ENCODE measurements at regions not wholly inside any gene's neighbourhood (a gene's known extent, or its start where the extent isn't known, plus 50 kb on each side); places are given as distances from the start of the nearest gene placed in this dataset.
"Not testable (repeated sequence)": the region's sequence is repeated elsewhere in the genome, so short reads cannot be mapped to it uniquely, and the experiment has no call there.

DNA sequence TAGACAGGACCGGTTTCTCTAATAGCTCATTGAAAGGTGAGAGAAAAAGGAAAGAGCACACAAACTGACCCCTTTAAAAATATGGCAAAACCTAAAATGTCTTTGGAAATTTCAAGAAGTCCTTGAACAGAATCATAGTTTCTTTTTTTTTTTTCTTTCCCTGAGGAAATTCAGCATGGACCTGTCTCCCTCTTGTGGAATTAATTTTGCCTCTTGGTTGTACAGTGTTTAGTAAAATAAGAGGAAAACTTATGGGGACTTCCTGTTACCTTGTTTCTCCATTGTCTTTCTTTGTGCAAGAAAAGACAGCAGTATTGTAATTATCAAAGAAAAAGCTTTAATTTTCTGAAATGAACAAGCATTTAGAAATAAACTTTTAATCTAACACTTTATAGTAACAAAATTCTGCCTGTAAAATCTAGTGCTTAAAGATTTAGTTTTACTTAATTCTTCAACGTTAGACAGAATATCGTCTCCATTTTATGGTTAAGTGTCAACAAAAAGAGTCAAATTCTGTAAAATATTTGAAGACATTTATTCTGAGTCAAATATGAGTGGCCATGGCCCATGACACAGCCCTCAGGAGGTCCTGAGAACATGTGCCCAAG lies 176.3 kb upstream of the NABP1 start:
- Mint-ChIP-seq H3K27me3 (peaks cover 4% of the 10 kb centered on the region), H3K27ac (no peak overlapping the region), H3K4me1 (no peaks in the 10 kb centered on the region), H3K9me3 (no peaks in the 10 kb centered on the region), H3K4me3 (no peak overlapping the region), H3K36me3 (ENCODE audit: low read depth) (no peaks in the 10 kb centered on the region)
- ATAC-seq, result no peak
- no peak for DNase-seq

DNA sequence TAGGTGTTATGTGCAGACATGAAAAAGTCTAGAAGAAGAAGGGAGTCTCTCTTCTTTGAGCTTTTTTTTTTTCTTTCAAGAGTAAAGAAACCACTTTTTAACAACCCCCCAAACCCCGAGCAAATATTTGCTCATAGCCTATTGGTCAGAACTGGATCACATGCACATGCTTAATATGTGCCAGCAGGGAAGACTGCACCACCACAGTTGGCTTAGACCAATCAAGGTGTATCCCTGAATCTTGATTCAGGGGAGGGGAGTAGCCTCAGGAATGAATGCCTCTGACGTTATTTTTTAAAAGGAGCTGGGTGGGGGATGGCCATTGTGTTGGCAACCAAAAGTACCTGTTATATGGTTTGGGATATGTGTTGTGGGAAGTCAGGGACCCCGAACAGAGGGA lies 171.4 kb upstream of the NABP1 start:
- no peaks in the 10 kb centered on the region for H3K4me1 Mint-ChIP-seq
- no peak overlapping the region for H3K4me3 Mint-ChIP-seq
- ATAC-seq (no peak), DNase-seq (no peak)
- no peak overlapping the region for H3K27ac Mint-ChIP-seq
- H3K27me3 Mint-ChIP-seq, result peaks cover 2% of the 10 kb centered on the region
- H3K36me3 Mint-ChIP-seq (ENCODE audit: low read depth), result no peaks in the 10 kb centered on the region
- H3K9me3 Mint-ChIP-seq, result no peaks in the 10 kb centered on the region

DNA sequence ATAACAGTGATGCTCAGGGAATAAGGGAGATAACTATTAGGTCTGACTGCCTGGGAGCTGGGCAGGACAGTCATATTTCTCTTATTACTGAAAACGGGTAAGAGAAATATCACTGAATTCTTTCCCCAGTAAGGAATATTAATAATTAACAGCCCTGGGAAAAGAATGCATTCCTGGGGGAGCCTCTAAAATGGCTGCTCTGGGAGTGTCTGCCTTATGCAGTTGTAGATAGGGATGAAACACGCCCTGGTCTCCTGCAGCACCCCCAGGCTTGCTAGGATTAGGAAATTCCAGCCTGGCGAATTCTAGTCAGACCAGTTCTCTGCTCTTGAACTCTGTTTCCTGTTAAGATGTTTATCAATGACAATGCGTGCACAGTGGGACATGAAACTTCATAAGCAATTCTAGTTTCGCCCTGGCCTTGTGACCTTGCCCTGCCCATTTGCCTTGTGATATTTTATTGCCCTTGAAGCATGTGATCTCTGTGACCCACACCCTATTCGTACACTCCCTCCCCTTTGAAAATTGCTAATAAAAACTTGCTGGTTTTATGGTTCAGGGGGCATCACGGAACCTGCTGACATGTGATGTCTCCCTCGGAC lies 170.6 kb upstream of the NABP1 start:
- not testable (repeated sequence) for H3K4me3 Mint-ChIP-seq; DNase-seq; H3K4me1 Mint-ChIP-seq; H3K36me3 Mint-ChIP-seq (ENCODE audit: low read depth); H3K9me3 Mint-ChIP-seq; H3K27me3 Mint-ChIP-seq; ATAC-seq; H3K27ac Mint-ChIP-seq

DNA sequence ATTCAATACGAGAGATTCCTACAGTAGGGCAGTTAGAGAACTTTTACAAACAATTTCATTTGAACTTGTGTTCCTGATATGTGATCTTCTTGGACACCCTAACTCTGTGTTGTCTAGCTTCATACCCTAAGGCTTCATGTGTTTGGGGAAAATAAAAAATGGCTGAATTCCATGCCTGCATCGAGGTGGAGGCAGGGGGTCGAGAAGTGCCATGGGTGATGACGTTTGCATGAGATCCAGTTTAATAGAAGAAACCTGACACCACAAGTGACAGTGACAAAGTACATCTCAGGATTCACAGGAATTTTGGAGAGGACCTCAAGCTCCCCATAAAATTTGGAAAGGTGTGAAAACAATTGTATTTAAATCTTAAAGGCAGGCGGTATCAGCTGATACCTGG lies 169.2 kb upstream of the NABP1 start:
- no peaks in the 10 kb centered on the region for H3K36me3 Mint-ChIP-seq (ENCODE audit: low read depth)
- ATAC-seq (no peak), DNase-seq (no peak)
- H3K4me3 Mint-ChIP-seq, result no peak overlapping the region
- H3K27me3 Mint-ChIP-seq, result no peaks in the 10 kb centered on the region
- no peaks in the 10 kb centered on the region for H3K9me3 Mint-ChIP-seq
- no peak overlapping the region for H3K27ac Mint-ChIP-seq
- H3K4me1 Mint-ChIP-seq, result no peaks in the 10 kb centered on the region

DNA sequence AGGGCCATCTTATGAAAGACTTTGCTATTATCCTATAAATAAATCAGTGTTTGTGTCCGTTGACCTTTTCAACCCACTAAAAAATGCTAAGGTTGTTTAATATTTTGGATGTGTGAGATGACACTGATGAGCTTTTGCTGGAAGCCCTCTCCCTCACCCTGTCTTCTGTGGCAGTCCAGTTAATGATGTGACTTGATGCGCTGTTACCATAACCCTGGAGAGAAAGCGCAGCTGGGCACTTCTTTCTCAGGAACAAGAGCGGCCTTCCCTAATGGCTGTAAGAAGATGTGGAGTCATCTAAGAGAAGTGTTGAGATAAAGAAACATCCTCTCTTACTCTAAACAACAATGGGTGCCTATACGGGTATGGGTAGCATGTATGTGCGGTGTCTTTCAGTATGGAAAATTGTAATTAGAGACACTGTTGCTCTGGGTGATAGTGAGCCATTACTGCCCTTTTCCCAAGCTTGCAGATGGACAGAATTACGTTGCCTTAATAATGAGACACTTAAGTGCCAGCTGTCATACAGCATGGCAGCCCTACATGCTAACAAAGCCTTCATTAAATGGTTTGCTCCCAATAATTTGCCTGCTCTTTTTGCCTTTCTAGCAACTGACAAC lies 165.6 kb upstream of the NABP1 start:
- Mint-ChIP-seq H3K27ac (no peak overlapping the region), H3K4me1 (no peaks in the 10 kb centered on the region), H3K4me3 (no peak overlapping the region), H3K36me3 (ENCODE audit: low read depth) (no peaks in the 10 kb centered on the region), H3K9me3 (no peaks in the 10 kb centered on the region), H3K27me3 (no peaks in the 10 kb centered on the region)
- ATAC-seq (no peak), DNase-seq (no peak)

DNA sequence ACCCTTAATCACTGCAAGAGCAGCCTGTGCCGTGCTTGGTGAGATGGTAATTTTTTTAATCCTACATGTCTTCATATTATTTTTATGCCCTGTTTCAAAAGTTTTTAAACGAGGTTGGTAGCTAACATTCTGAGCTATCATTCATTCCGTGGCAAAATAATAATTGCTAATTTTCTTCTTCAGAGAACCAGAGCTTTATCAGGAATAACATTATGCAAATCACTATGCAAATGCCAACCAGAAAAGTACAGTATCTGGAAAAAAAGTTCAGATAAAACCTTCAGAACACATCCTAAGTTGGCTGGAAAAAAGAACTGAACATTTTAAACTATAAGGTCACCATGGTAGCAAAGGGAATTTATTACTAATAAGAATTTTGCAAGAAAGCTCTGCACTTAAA lies 165.1 kb upstream of the NABP1 start:
- DNase-seq (no peak), ATAC-seq (no peak)
- Mint-ChIP-seq H3K9me3 (no peaks in the 10 kb centered on the region), H3K4me3 (no peak overlapping the region), H3K4me1 (no peaks in the 10 kb centered on the region), H3K36me3 (ENCODE audit: low read depth) (no peaks in the 10 kb centered on the region), H3K27me3 (no peaks in the 10 kb centered on the region), H3K27ac (no peak overlapping the region)

DNA sequence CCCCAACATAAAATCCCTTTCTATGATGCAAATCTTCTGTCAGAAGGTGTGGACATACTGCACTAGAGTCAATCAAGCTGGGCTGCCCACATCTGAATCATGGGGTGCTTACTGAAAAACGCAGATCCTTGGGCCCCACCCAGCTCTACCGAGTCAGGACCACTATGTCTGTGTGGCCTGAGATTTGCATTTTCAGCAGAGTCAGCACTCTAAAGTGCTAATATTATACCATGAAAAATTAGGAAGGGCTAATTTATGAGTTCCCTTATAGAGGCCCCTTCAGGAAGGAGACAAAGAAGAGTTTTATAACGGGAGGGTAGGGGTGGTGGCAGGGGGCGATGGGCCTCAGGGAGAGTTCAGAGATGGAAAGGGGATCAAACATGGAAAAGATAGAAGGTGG lies 163.3 kb upstream of the NABP1 start:
- no peak overlapping the region for H3K4me3 Mint-ChIP-seq
- no peaks in the 10 kb centered on the region for H3K4me1 Mint-ChIP-seq
- H3K27me3 Mint-ChIP-seq, result peaks cover 5% of the 10 kb centered on the region
- no peak for ATAC-seq
- no peak for DNase-seq
- no peak overlapping the region for H3K27ac Mint-ChIP-seq
- H3K36me3 Mint-ChIP-seq (ENCODE audit: low read depth), result no peaks in the 10 kb centered on the region
- H3K9me3 Mint-ChIP-seq, result no peaks in the 10 kb centered on the region

DNA sequence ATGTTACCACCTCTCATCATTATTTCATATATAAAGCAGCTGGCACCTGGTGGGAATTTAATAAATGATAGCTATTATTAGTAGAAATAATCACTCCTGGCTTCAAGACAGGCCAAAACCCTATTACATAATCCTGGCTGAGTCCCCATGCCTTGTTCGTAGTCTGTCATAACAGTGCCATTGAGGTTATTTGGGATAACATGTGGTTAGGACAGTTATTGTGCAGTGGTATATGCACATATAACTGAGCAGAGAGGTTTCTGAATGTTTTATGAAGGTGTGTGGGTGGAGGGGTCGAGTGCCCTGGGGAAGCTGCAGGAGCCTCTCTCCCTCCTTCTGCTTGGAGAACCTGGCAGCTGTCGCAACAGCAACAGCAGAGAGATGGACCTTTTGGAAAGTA lies 162.4 kb upstream of the NABP1 start:
- no peaks in the 10 kb centered on the region for H3K9me3 Mint-ChIP-seq
- DNase-seq (no peak), ATAC-seq (no peak)
- H3K27me3 Mint-ChIP-seq, result peaks cover 5% of the 10 kb centered on the region
- no peak overlapping the region for H3K4me3 Mint-ChIP-seq
- no peaks in the 10 kb centered on the region for H3K36me3 Mint-ChIP-seq (ENCODE audit: low read depth)
- no peaks in the 10 kb centered on the region for H3K4me1 Mint-ChIP-seq
- no peak overlapping the region for H3K27ac Mint-ChIP-seq

DNA sequence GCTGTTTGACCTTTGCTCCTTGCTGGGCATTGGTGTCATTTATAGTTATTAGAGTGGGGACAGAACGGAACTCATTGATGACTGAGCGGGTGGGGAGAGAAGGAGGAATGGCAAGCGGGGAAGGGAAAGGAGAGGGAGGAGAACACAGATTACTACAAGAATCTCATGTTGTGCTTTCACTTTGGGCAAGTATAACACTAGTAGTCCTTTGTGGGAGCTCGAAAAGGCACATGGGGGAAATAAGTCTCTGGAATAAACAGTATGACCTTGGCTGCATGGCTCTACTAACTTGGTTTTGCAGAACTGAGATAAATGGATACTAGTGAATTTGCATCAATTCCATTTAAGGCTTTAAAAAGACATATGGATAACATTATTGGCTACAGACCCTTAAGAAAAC lies 161.7 kb upstream of the NABP1 start:
- Mint-ChIP-seq H3K27me3 (peaks cover 5% of the 10 kb centered on the region), H3K4me3 (no peak overlapping the region), H3K36me3 (ENCODE audit: low read depth) (no peaks in the 10 kb centered on the region), H3K27ac (no peak overlapping the region), H3K4me1 (no peaks in the 10 kb centered on the region), H3K9me3 (no peaks in the 10 kb centered on the region)
- no peak for ATAC-seq
- no peak for DNase-seq

DNA sequence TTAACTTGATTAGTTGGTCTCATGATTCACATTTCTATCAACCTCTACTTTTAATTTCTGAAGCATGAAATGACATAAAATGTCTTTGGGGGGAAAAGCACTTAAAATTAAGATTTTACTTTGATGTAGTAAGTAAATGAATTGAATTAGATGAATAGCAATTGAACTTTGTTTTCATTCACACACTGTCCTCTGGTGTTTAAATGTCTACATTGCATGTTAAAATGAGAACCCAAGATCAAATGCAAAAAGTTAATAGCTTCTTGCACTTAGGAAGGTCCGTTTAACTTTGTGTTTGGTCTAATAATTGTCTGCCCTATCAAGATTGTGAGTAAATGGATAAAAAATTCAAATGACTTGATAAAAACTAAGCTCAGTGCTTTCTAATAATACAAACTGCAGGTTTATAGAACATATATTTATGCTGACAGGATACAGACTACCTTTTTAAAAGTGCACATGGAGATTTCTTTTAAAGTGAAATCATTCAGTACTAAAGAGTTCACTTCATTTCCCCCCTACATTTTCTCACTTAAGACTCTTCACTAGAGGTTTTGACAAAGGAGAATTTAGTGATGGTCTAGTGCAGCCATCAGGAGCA lies 156.2 kb upstream of the NABP1 start:
- ATAC-seq (no peak), DNase-seq (no peak)
- Mint-ChIP-seq H3K4me1 (no peaks in the 10 kb centered on the region), H3K27me3 (peaks cover 5% of the 10 kb centered on the region), H3K27ac (no peak overlapping the region), H3K9me3 (no peaks in the 10 kb centered on the region), H3K36me3 (ENCODE audit: low read depth) (no peaks in the 10 kb centered on the region), H3K4me3 (no peak overlapping the region)

DNA sequence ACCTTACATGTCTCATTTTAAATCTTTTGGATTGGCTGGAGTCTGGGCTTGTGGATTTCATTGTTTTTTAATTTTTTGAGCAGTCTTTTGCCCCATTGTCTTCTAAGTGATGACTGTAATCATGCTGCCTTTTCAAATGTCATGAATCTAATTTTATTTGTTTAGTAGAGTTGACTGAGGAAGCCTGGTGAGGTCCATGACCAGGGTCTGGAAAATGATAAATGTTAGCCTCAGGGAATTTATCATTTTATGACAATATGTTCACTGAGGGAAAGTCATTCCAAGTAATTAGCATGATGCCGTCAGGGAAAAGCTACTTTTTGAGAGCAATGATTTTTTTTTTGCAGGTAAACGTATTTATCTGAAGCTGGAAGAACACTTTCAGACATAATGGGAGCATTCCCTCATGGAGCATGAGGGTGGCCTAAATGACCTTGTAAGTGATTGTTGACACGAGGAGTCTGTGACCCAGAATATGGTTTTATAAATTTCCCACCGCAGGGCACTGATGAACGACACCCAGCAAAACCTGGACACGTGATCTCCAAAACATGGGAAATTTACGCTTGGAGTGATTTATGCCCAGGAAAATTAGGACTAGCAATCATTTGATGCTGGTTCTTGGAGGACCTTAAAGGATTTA lies 155.3 kb upstream of the NABP1 start:
- no peak for ATAC-seq
- Mint-ChIP-seq H3K4me1 (no peaks in the 10 kb centered on the region), H3K9me3 (no peaks in the 10 kb centered on the region), H3K4me3 (no peak overlapping the region), H3K27me3 (peaks cover 5% of the 10 kb centered on the region), H3K27ac (no peak overlapping the region), H3K36me3 (ENCODE audit: low read depth) (no peaks in the 10 kb centered on the region)
- DNase-seq, result no peak

DNA sequence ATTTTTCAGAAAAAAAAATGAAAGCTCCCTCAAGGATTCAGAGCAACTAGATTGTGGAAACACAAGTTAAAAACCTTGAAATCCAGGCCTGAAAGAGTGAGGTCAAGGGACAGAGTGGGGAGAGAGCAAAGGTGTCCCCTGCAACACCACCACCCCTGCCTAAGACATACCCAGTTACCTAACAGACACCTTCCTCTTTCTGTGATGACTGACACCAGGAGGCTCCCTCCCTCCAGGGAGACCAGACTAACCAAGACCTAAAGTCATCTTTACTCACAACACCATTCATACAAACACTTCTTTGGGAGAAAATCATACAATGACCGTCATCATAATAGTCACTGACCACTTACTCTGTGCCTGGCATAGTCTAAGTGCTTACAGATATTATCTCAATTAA lies 151.8 kb upstream of the NABP1 start:
- Mint-ChIP-seq H3K4me1 (peaks cover 7% of the 10 kb centered on the region), H3K4me3 (no peak overlapping the region), H3K27ac (no peak overlapping the region), H3K27me3 (no peaks in the 10 kb centered on the region), H3K9me3 (no peaks in the 10 kb centered on the region), H3K36me3 (ENCODE audit: low read depth) (no peaks in the 10 kb centered on the region)
- DNase-seq, result no peak
- no peak for ATAC-seq

DNA sequence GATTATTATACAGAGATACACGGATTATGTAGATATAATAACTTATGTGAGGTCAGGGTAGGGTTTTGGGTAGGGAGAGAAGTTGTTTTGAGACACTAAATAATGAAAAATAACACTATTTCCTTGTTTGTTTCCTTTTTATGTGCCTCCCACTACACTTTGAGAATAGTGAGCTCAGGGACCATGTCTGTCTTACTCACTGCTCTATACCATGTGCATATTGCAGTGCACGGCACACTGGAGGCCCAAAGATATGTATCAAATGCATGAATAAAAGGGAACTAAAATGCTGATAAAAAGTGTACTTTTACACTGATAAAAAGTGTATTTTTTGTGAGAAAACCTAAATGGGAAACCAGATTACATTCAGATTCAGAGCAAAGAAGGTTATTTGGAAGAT lies 151.4 kb upstream of the NABP1 start:
- Mint-ChIP-seq H3K9me3 (no peaks in the 10 kb centered on the region), H3K27me3 (no peaks in the 10 kb centered on the region), H3K4me1 (peaks cover 7% of the 10 kb centered on the region), H3K4me3 (no peak overlapping the region), H3K36me3 (ENCODE audit: low read depth) (no peaks in the 10 kb centered on the region), H3K27ac (no peak overlapping the region)
- no peak for ATAC-seq
- no peak for DNase-seq

DNA sequence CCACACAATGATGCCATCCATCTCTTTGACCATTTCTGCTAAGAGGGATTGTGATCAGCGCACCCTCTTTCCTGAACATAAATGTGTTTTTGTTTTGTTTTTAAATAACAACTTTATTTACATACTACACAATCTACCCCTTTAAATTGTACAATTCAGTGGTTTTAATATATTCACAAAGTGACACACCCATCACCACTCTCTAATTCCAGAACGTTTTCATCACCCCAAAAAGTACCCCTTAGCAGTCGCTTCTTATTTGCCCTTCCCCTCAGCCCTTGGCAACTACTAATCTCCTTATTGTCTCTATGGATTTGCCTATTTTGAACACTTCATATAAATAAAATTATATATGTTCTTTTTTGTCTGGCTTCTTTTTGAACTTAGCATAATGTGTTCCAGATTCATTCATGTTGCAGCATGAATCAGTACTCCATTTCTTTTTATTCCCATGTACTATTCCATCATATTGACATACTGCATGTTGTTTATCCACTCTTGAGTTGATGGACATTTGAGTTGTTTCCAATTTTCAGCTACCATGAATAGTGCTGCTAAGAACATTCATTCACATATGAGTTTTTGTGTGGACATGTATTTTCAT lies 150.9 kb upstream of the NABP1 start:
- ATAC-seq (no peak), DNase-seq (no peak)
- Mint-ChIP-seq H3K4me3 (no peak overlapping the region), H3K4me1 (peaks cover 7% of the 10 kb centered on the region), H3K9me3 (no peaks in the 10 kb centered on the region), H3K27ac (no peak overlapping the region), H3K36me3 (ENCODE audit: low read depth) (no peaks in the 10 kb centered on the region), H3K27me3 (no peaks in the 10 kb centered on the region)

DNA sequence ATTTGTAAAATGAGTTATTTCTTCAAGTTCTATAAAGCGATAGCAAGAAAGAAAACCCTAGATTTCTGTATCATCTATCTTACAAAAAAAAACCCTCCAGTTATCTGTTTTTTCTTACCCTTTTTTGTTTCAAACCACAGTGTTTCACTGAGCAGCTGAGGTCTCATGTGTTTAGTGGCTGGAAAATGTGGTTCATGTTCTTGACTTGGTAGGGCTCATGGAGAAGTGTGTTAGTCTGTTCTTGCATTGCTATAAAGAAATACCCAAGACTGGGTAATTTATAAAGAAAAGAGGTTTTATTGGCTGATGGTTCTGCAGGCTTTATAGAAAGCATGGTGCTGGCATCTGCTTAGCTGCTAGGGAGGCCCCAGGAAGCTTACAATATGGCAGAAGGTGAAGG lies 147.3 kb upstream of the NABP1 start:
- H3K4me3 Mint-ChIP-seq, result no peak overlapping the region
- H3K36me3 Mint-ChIP-seq (ENCODE audit: low read depth), result no peaks in the 10 kb centered on the region
- peak; percentile 88 for ATAC-seq
- no peaks in the 10 kb centered on the region for H3K27me3 Mint-ChIP-seq
- no peaks in the 10 kb centered on the region for H3K9me3 Mint-ChIP-seq
- no peak for DNase-seq
- H3K27ac Mint-ChIP-seq, result peak overlapping the region; percentile 51
- peaks cover 7% of the 10 kb centered on the region for H3K4me1 Mint-ChIP-seq

Data from activated naive CD8-positive, alpha-beta T cell treated with anti-CD3 and anti-CD28 coated beads, Interleukin-2, amount 50 U/mL, for 24 hours (primary cell).